NB4 (cell line): ENCODE measurements at regions not wholly inside any gene's neighbourhood (a gene's known extent, or its start where the extent isn't known, plus 50 kb on each side); places are given as distances from the start of the nearest gene placed in this dataset.

ENCODE experiments used
- DNase-seq: peaks from one replicate; pipeline ENCODE4 v3.0.0; 2010; ENCODE audit warnings: low read depth
- H3K4me3 ChIP-seq: one replicate; pipeline ENCODE4 v1.5.1; 2011; ENCODE audit warnings: mild to moderate bottlenecking, low read depth, low read length, moderate library complexity
- MYC ChIP-seq: IDR thresholded peaks from 2 replicates; pipeline ENCODE4 v1.6.1; 2011; ENCODE audit warnings: low read depth, low read length
- POLR2A ChIP-seq: IDR thresholded peaks from 2 replicates; pipeline ENCODE4 v1.6.1; 2011; ENCODE audit warnings: mild to moderate bottlenecking; ENCODE audit not compliant: insufficient read length; ENCODE audit errors: extremely low read depth
- TF ChIP-seq, protein P1 (sequence below): IDR thresholded peaks from 2 replicates; pipeline ENCODE4 v1.6.1; 2011; ENCODE audit warnings: low read depth, low read length
- TF ChIP-seq, protein P2 (sequence below): IDR thresholded peaks from one replicate; pipeline ENCODE4 v1.5.1; 2012; ENCODE audit warnings: low read depth, low read length

DNA sequence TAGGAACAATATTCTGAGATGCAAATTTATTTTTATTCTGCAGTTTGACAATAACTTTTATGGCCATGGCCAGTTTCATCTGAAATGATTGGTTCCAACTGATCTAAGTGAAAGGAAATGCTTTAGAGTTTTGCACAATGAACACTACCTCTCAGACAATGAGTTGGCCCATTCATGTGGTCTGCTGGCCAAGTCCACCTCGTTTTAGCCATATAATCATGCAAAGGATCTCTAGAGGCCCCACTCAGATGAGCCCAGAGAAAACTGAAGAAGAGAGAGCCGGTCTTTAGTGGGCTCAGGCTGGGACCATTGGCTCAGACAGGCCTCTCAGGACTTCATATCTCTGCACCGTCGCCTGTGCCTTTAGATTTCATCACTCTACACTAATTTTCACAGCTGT lies 254.7 kb downstream of the MREG start:
- TF ChIP-seq, protein P1, sequence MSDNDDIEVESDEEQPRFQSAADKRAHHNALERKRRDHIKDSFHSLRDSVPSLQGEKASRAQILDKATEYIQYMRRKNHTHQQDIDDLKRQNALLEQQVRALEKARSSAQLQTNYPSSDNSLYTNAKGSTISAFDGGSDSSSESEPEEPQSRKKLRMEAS = no peak
- no peak for DNase-seq
- no peak overlapping the region for H3K4me3 ChIP-seq

GRCh38 chr2:215756346-215756730 lies 257.0 kb downstream of the MREG start:
- no peak for DNase-seq
- no peak for TF ChIP-seq MYC
- TF ChIP-seq POLR2A = no peak
- TF ChIP-seq, protein P1 = no peak
- TF ChIP-seq, protein P2, sequence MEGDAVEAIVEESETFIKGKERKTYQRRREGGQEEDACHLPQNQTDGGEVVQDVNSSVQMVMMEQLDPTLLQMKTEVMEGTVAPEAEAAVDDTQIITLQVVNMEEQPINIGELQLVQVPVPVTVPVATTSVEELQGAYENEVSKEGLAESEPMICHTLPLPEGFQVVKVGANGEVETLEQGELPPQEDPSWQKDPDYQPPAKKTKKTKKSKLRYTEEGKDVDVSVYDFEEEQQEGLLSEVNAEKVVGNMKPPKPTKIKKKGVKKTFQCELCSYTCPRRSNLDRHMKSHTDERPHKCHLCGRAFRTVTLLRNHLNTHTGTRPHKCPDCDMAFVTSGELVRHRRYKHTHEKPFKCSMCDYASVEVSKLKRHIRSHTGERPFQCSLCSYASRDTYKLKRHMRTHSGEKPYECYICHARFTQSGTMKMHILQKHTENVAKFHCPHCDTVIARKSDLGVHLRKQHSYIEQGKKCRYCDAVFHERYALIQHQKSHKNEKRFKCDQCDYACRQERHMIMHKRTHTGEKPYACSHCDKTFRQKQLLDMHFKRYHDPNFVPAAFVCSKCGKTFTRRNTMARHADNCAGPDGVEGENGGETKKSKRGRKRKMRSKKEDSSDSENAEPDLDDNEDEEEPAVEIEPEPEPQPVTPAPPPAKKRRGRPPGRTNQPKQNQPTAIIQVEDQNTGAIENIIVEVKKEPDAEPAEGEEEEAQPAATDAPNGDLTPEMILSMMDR = no peak
- H3K4me3 ChIP-seq = no peak overlapping the region

DNA sequence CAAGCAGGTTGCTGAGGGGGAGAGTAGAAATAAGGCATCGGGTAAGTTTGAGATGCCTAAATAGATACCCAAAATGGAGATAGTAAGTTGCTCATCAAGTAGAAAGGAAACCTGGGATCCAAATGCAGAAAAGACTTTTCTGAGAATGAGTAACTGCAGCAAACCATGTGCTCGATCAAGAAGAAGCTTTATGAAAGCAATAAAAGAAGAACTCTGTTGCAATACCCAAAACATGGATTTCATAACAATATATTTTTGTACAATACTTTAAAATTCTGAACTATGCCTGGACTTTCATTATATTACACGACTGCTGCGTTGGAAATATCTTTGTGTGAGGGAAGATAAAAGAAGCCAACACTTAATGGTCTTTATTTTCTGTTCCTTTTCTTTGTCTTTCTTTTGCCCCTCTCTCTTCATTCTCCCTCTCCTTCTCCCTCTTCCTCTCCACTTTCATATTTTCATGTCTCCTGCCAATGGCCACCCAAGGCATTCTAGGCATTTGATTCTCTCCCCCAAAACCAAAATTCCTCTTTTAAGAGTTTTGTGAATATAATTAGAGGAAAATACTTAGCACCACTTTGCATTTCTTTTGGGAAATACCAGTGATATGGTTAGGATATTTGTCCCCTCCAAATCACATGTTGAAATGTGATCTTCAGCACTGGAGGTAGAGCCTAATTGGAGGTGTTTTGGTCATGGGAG lies 257.6 kb downstream of the MREG start:
- H3K4me3 ChIP-seq = no peak overlapping the region
- no peak for DNase-seq
- peak; percentile 12; the same call in 1 of the 2 replicates for TF ChIP-seq MYC
- TF ChIP-seq, protein P1 = no peak

DNA sequence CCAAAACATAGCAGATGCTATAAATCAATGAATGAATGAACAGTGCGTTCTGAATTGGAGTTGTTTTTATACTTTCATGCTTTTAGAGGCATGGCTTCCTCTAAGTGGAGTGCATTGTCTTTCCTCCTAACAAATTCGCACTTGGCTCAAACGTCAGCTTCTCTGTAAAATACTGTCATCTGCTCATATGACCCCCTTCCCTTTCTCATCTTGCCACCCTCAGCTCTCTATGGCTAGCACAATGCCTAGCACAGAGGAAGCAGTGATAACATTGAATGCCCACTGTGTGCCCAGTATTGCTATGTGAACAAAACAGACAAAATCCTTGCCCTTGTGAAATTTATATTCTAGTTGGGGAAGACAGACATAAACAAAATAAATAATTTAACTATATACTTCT lies 258.8 kb downstream of the MREG start:
- no peak for DNase-seq

GRCh38 chr2:215753808-215754207 lies 259.5 kb downstream of the MREG start:
- TF ChIP-seq, protein P2 = no peak
- no peak for TF ChIP-seq MYC
- no peak for TF ChIP-seq POLR2A
- TF ChIP-seq, protein P1 = no peak
- no peak for DNase-seq
- H3K4me3 ChIP-seq = no peak overlapping the region

More for the DNA sequence above, 258.8 kb downstream of the MREG start:
- TF ChIP-seq POLR2A (no peak), MYC (no peak)
- TF ChIP-seq, protein P1 = no peak
- TF ChIP-seq, protein P2 = no peak
- no peak overlapping the region for H3K4me3 ChIP-seq

GRCh38 chr2:215752991-215753390 lies 260.4 kb downstream of the MREG start:
- H3K4me3 ChIP-seq = no peak overlapping the region

More at GRCh38 chr2:215752991-215753390, 260.4 kb downstream of the MREG start:
- no peak for DNase-seq
- TF ChIP-seq POLR2A = no peak
- TF ChIP-seq MYC = no peak
- TF ChIP-seq, protein P2 = no peak
- TF ChIP-seq, protein P1 = no peak
